ENCODE measurements at regions not wholly inside any gene's neighbourhood (a gene's known extent, or its start where the extent isn't known, plus 50 kb on each side); places are given as distances from the start of the nearest gene placed in this dataset.

GRCh38 chr9:82695704-82696103 lies 367.2 kb downstream of the RASEF start:
- TF ChIP-seq, protein P1, sequence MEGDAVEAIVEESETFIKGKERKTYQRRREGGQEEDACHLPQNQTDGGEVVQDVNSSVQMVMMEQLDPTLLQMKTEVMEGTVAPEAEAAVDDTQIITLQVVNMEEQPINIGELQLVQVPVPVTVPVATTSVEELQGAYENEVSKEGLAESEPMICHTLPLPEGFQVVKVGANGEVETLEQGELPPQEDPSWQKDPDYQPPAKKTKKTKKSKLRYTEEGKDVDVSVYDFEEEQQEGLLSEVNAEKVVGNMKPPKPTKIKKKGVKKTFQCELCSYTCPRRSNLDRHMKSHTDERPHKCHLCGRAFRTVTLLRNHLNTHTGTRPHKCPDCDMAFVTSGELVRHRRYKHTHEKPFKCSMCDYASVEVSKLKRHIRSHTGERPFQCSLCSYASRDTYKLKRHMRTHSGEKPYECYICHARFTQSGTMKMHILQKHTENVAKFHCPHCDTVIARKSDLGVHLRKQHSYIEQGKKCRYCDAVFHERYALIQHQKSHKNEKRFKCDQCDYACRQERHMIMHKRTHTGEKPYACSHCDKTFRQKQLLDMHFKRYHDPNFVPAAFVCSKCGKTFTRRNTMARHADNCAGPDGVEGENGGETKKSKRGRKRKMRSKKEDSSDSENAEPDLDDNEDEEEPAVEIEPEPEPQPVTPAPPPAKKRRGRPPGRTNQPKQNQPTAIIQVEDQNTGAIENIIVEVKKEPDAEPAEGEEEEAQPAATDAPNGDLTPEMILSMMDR (IDR thresholded peaks at IDR 0.05; ENCODE audit: low read depth, low read length, poor library complexity, severe bottlenecking), result no peak
- no peak for TF ChIP-seq EZH2phosphoT487 (IDR thresholded peaks at IDR 0.05; ENCODE audit: borderline replicate concordance, low read length)

Measured in DOHH2 (cell line).